ENCODE measurements at regions not wholly inside any gene's neighbourhood (a gene's known extent, or its start where the extent isn't known, plus 50 kb on each side); places are given as distances from the start of the nearest gene placed in this dataset.
"Not testable (repeated sequence)": the region's sequence is repeated elsewhere in the genome, so short reads cannot be mapped to it uniquely, and the experiment has no call there.

DNA sequence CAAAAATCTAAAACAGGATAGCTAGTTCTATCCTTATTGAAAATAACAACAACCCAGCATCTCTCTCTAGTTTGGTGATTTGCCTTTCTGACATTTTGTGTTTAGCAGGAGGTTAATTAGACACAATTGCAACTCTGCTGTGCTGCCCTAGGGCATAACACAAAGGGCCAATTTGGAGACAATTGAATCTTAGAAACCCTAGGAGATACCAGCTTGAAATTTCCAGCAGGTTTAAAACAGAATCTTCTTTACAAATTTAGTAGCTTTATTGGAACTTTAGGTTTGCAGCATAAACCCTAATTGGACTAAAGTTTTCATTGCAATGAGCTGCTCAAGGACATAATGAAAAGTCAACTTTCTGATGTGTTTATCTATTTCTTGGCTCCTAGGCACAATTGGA, 166.7 kb upstream of the FER start:
- FAIRE-seq = no peak

DNA sequence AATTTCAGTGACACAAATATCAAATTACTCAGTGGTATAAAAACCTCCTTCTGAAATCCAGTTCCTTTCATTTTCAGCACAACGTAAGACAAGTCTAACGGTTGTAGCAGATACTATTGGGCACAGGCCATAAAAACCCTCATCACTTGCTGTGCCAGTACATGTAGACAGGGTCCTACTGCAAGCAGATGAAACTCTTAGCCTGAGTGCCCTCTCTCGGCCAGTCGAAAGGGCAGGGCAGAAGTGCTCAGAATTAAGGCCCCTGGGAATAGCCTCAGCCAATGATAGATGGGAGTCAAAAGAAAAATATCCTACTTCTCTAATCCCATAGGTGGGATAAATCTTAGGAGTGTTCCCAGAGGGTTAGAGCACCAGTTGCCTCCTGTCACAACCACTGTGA, 168.5 kb upstream of the FER start:
- no peak for FAIRE-seq

DNA sequence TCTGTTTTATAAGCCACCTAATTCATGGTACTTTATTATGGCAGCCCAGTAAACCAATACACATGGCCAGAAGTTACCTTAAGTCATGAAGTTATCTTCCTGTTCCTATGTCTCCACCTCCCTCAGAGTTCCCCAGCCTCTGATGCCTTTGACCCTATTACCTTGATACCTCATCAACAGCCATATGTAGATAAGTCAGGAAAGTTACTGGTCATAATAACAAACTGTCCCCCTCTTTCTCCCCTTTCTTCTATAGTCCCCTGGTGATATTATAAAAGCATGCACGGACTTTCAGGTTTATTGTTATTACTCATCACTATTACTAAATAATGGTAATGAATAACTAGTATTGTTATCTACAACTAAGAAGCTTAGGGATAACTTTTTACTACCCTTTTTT, 168.9 kb upstream of the FER start:
- no peak for FAIRE-seq

DNA sequence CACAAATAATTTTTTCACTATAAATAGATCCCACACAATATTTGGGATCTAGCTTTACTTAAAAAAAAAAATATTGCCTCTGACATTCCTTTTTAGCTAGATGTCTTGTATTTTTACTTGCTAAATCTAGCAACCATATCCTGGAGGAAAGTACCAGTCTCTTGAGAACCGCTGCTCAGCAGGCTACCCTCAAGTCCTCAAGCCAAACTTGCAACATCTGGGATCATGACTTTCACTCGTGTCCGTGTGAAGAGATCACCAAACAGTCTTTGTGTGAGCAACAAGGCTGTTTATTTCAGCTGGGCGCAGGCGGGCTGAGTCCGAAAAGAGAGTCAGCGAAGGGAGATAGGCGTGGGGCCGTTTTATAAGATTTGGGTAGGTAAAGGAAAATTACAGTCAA, 180.3 kb upstream of the FER start:
- no peak for FAIRE-seq

DNA sequence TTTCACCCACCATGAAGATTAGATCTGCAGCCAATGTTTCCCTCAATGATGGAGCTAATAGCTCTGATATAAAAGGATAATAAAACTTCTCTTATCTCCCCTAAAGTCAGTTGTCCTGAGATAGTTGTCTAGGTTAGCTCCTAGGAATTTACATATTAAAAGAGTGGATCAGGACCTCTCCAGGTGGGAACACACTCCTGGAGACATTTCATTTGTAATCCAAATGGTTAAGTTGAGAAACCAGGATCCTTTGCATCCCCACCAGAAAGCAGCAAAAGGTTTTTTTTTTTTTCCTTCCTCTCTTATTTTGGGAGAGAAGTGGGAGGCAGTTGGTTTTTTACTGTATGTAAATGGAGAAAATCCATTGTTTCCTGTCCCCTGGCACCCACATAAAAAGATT, 182.5 kb upstream of the FBXL17 start:
- no peak for FAIRE-seq

DNA sequence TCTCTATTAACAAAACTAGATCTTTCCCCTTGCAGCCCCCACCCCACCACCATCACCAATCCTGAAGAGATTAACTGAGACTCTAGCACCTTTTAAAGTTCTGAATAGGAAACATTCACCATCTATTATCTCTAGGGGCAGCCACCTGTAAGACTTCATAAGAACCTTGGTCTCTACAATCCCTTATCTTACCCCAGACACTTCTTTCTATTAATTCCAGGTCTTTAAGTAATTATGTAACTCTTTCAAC, 180.2 kb upstream of the FBXL17 start:
- FAIRE-seq = no peak

DNA sequence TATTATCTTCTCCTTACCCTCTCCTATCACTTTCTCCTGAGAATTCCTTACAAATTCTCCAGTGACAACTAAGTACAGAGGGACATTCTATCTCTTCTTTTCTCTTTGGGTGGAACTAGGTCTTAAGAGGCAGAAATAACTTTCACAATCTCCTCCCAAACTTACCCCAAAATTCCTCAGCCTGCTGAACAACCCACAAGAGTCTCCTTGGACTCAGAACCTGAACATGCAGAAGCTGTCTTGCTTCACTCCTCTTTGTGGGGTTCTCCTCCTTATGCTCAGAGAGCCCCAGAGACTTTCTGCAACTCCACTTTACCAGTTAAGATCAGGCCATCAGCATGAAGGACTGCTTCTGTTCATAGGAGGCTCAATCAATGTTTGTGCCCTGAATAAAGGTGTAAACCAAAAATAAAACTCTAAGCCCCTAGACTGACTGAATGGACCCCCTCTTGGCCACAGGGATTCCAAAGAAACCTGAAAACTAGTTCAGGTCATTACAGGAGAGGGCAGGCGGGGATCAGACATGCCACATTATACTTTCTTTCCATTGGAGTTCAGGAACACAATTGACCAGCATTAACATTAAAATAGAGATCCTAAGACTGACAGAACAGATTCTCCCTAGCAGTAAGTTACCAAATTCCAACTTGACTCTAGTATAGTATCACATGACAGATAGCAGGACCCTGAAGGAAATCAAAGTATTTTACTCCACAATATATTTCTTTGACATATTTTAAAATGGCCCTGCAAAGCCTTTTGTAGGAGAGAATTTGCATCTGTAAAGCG, 179.7 kb upstream of the FBXL17 start:
- no peak for FAIRE-seq

DNA sequence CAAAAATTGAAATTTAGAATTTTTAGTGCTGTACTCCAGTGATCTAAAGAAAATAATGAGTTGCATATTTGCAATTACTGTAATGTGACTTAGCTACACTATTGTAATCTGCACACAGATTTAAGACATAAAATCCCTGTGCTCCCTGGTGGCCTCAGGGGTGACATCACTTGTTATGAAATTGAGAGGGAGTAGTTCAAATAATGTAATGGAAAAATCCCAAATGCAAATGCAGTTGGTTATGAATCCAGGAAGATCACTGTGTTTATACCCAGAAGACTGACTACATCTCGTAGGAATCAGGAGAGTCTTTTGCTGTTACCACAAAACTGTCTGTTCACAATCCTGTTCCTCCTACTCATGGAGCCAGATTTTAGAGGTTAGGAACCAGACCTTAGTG, 178.7 kb upstream of the FBXL17 start:
- peak; percentile 96 for FAIRE-seq

DNA sequence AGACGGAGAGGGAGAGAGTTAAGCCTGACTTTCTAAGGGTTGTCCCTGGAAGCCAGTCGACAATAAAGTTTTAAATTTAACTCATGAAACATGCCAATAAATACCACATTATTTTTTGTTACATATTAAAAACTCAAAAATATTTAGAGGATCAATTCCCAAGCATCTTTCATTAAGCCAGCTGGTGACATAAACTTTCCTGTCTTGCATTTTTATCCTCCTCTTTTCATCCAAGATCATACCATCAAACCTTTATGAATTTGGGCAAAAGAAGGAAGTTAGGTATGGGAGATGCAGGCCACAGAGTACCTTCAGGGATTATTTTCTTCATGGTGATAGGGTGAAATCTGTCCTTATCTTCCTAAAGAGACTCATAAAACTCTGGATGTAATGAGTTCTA, 178.3 kb upstream of the FBXL17 start:
- no peak for FAIRE-seq

DNA sequence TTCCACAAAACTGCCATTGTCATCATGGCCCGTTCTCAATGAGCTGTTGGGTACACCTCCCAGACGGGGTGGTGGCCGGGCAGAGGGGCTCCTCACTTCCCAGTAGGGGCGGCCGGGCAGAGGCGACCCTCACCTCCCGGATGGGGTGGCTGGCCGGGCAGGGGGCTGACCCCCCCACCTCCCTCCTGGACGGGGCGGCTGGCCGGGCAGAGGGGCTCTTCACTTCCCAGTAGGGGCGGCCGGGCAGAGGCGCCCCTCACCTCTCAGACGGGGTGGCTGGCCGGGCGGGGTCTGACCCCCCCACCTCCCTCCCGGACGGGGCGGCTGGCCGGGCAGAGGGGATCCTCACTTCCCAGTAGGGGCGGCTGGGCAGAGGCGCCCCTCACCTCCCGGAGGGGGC, 176.9 kb upstream of the FBXL17 start:
- not testable (repeated sequence) for FAIRE-seq

DNA sequence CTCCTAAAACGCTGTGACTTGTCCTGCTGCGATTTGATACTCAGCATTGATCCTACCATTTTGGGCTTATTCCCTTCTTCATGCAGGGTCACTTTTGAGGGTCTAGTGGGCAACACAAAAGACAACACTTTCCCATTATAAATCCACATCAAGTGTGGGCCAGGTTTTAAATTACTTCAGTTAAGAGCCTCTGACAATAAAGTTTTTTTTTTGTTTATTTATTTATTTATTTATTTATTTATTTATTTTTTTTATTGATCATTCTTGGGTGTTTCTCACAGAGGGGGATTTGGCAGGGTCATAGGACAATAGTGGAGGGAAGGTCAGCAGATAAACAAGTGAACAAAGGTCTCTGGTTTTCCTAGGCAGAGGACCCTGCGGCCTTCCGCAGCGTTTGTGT, 176.2 kb upstream of the FBXL17 start:
- FAIRE-seq = not testable (repeated sequence)

DNA sequence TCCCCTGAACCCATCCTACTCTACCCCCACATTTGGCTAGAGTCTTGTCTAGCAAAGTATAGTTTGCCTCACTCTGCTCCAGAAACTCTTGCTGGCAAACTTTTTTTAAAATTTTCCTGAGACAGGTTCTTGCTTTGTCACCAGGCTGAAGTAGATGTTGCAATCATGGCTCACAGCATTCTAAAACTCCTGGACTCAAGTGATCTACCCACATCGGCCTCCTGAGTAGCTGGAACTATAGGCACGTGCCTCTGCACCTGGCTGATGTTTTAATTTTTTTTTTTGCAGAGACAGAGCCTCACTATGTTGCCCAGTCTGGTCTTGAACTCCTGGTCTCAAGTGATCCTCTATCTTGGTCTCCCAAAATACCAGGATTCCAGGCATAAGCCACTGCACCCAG, 175.8 kb upstream of the FBXL17 start:
- FAIRE-seq = no peak

DNA sequence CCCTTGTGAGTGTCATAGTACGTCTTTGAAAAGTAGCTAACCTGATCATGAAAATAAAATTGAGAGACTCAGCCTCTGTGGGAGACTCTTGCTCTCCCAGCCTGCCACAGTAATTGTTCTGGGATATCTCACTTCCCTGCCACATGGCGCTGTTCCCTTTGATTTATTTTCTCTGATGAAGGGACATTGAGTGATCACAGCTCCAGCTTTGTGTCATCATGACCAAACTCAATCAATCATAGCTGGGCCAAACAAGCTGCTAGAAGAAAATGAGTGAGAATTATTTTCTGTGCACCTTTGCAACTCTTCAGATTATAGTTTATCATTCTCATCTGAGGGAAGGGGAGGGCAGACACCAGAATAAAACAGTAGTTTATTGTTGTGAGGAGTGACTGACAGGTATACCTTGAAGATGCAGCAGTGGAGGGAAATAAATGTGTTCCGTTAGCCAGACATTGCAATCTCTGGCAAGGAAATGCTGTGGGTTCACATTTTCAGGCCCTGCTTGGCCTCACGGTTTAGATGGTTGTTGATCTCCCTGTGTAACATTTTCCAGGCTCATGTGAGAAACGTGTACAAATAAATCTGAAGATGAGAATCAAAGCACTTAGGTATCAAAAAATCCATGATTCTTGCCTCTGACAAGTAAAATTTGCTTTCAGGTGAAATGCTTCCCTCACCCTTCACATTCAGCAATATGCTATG, 174.7 kb upstream of the FBXL17 start:
- no peak for FAIRE-seq

DNA sequence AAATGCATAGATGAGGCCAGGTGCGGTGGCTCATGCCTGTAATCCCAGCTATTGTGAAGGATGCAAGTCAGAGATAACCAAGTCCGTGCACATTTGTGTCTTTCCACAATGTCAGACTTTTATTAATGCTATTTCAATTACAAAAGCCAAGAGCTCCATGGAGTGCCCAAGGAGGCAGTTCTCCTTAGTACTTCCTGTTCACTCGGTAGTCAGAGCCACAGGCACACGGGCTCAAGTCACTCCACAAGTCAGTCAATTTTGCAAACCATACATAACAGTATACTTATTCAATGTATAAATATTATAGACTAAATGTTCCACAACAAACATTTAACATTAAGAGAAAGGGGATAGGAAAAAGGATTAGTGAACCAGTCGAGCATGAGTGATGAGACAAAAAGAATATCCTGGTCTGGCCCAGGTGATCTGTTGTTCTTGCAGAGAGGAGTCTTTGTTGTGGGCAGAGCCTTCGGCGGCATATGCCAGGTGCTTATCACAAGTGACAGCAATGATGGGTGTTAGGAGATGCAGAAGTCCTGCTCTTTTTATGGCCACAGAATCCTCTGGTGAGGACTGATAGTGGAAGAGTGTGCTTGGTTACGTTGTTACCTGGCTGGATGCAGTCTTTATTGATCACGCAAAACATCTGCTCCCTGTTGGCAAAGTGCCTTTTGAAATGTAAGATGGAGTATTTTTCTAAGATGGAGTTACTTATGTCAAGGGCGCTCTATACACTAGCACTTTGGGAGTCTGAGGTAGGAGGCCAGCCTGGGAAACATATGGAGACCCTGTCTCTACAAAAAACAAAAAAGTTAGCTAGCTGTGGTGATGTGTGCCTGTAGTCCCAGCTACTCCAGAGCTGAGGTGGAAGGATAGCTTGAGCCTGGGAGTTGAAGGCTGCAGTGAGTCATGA, 167.0 kb upstream of the FBXL17 start:
- FAIRE-seq = no peak

DNA sequence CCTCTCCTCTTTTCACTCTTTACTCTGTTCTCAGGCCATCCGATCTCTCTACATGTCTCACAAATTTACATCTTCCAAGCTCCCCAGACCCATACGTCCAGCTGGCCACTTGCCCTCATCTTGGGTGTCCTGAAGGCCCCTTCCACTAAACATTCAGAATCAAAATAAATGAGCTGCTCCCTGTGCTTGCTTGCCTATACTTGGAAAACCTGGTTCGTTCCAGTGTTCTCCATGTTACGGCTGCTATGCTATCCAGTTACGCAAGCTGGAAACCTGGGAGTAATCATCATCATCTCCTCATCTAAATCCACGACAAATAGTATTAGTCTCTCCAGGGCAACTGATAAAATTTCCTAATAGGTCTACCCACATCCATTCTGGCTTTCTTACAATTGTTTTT, 165.0 kb upstream of the FBXL17 start:
- FAIRE-seq = no peak

DNA sequence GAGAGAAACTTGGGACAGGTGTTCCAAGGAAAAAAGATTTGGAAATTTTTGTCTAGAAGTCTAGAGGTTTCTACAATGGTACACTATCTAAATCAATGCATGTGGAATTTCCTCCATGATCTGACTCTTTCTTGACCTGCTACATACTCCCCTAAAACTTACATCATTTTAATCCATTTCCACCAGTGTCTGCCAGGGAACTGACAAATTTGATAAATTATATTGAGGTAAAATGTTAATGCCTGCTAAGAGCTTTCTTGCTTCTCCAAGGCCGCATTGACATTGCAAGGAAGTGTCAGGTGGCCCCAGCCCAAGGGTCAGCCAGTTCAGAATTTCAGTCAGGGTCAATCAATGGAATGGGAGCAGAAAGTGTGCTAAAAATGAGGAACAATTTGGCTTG, 163.4 kb upstream of the FBXL17 start:
- FAIRE-seq = no peak

DNA sequence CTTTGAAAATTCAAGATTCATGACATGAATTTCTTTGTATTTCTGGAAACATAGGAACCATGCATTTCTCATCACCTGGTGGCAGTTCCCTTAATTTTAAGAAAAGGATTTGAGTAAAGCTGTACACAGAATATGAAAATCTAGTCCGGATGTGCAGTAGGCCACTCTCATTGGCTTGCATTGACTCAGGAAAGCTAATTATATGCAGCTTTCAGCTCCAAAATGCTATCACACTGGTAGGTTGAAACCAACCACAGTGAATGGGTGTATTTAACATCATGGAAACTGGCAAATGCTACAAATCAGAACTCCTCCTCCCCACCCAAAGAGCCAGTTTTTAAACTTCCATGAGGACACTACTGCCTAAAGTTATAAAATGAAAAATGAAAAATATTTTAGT, 161.6 kb upstream of the FBXL17 start:
- FAIRE-seq = no peak

DNA sequence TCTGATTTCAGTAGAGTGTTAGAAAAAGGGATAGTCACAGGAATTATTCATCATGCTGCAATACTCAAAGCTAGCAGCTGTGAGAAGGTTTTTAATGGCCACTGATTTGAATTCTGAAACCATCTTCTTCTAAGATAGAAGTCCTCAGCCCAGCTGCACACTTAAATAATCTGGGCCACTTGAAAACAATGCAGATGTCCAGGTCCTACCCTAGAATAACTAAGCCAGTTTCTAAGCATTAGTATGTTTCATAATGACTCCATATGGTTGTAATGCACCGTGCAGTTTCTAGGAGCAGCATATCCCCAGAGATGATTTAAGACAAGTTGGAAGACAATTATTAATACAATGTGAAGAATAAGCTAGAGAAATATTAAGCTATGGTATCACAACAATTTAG, 159.9 kb upstream of the FBXL17 start:
- no peak for FAIRE-seq

DNA sequence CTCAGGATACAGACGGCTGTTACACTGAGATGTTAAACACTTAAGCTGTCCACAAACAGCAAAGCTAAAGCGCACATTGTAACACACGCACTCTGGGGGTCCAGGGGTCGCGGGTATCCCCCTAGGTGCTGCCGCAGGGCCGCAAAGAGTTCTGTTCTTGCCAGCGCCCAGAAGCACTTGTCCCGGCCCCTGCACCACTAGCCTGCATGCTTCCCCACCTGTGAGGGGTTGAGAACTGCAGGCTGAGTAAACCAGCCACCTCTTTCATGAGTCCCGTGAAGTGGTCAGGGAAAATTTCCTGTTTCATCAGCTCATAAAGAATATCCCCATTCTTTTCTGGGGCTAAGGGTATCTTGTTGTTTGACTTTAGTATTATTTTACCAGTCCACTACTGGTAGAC, 154.4 kb upstream of the FBXL17 start:
- FAIRE-seq = no peak

DNA sequence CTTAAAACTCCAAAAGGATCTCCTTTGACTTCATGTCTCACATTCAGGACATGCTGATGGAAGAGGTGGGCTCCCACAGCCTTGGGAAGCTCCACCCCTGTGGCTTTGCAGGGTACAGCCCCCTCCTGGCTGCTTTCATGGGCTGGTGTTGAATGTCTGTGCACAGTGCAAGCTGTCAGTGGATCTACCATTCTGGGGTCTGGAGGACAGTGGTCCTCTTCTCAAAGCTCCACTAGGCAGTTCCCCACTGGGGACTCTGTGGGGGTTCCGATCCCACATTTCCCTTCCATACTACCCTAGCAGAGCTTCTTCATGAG, 150.2 kb upstream of the FBXL17 start:
- not testable (repeated sequence) for FAIRE-seq

DNA sequence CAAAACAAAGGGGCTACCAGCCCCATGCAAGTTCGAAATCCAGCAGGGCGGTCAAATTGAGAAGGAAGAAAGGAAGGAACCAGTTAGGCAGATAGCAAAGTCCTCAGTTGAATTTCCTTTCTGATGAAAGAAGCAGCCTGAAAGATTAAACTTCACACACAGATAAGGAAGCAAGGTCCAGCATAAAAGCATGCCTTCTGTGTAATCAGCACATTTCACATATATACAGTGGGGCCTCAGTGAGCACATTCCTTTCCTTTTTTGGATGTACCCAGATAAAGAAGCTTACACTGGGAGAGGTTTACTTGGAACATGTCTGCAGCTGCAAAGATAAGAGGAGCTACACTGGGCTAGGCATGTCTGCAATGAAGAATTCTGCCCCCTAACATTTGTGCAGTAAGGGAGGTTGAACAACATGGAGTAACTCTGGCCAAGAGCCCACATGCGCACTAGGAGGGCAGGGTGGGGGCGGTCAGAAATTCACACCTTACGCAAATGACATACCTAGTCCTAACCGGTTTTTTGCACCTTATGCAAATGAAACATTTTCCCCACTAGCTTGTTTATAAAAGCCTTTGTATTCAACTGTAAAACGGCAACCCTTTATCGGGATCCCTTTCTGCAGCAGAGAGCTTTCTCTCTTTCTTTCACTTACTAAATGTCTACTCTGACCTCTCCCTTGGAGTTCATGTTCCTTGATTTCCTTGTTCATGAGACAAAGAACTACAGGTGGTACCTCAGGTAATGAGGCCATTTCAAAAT, 149.7 kb upstream of the FBXL17 start:
- FAIRE-seq = no peak

DNA sequence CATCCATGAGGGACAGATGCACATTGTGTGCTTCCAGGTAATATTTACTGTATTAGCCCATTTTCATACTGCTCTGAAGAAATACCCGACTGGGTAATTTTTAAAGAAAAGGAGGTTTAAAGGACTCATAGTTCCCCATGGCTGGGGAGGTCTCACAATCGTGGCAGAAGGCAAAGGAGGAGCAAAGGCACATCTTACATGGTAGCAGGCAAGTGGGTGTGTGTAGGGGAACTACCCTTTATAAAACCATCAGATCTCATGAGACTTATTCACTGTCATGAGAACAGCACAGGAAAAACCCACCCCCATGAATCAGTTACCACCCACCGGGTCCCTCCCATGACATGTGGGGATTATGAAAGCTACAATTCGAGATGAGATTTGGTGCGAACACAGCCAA, 148.8 kb upstream of the FBXL17 start:
- FAIRE-seq = no peak

DNA sequence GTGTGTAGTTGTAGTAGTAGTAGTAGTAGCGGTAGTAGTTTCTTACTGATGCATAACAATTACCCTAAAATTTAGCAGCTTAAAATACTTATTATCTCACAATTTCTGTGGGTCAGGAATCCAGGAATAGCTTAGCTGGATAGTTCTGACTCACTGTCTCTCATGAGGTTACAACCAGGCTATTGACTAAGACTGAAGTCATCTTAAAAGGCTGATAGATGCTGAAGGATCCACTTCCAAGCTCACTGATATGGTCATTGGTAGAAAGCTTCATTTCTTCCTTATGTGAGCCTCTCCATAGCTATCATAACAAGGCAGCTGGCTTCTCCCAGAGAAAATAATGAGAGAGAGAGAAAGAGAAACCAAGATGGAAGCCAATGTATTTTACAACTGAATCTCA, 147.5 kb upstream of the FBXL17 start:
- no peak for FAIRE-seq
